GM19035 (cell line): ENCODE measurements at regions not wholly inside any gene's neighbourhood (a gene's known extent, or its start where the extent isn't known, plus 50 kb on each side); places are given as distances from the start of the nearest gene placed in this dataset.

Source experiments
- ATAC-seq: cut with Tn5 transposase; IDR thresholded peaks from one replicate; pipeline ENCODE4 v1.9.1; 2021; ENCODE audit not compliant: unreplicated experiment

GRCh38 chr6:51513891-51514747 lies 573.3 kb downstream of the PKHD1 start:
- ATAC-seq = no peak

DNA sequence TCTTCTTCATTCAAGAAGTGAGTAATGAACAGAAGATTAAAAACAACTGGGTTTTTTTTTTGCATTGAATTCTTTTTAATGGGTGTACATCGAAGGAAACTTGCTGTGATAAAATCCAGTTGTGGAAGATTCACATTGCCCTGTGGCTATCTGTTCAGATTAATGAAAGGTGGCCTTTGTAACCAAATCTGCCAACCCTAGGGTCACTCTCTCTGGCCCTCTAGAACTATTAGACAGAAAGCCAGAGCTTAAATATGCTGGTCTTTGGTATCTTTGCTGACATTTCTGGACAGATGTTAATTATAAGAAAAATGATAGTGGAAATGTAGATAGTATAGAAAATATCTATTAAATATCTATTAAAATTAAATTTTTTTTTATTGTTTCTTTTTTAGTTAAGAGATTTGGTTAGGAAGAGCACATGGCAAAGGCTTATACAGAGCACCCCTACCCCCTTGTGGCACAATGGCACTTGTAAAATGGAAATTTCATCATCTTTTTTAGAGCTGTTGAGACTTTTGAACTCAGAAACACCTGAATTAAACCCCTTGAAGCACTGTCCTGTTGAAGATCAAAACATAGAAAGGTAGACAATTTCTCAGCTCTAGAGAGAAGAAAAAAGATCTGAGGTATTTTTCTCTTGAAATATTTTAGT lies 572.5 kb downstream of the PKHD1 start:
- no peak for ATAC-seq

DNA sequence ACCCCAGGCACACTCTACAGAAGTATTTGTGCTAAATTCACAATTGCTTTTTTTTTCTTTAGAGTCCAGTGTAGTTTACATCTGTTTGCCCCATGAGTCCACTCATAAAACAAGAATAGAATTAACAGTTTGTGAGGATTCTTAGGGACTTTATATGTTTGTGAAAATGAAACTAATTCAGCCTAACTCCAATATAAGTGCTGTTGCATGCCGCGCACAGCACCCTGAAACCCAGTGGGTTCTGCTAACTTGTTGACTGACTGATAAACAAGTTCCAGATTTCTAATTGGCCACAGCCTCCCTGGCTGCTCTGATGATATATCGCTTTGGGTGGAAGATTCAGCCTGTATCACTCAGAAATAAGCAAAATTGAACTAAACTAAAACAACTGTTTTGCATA lies 561.4 kb downstream of the PKHD1 start:
- no peak for ATAC-seq

DNA sequence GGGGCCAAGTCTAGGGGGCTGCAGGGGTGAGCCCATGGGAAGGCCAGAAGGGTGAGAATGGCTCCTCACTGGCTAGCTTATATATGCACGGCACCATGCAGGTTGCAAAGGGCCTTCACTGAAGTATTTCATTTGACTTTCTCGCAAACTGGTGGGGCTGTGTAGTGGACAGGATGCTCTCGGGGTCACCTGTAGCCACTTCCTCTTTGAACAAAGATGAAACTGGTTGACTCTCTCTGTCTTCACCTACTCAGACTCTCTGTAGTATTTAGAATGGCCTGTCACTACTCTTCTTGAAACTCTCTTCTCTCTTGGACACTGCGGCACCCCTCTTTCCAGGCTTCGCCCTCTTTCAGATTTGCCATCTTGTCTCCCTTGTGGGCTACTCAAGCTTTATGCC lies 560.5 kb downstream of the PKHD1 start:
- no peak for ATAC-seq

GRCh38 chr6:51528556-51528955 lies 558.9 kb downstream of the PKHD1 start:
- no peak for ATAC-seq

- no peak for ATAC-seq
These were observed 558.2 kb downstream of the PKHD1 start for GRCh38 chr6:51529240-51529639.

DNA sequence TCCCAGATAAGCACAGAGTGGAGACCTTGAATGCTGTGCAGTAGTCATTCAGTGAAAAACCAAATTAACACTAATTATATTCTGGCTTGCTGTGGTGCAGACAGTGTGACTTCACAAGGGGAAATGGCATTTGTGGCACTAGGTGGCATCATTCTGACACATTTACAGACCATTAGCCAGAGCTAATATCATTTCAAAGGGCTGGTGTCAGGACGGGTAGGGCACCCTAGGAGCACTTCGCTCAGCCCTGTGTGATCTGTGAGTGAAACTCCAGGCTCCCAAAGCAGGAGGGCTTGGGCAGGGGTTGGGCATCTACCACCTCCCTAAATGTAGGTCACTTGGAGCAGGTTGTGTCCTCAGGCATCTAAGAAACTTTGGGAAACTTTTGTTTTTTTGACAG lies 555.8 kb downstream of the PKHD1 start:
- ATAC-seq = no peak

- no peak for ATAC-seq
These were observed 553.5 kb downstream of the PKHD1 start for GRCh38 chr6:51533962-51534361.

DNA sequence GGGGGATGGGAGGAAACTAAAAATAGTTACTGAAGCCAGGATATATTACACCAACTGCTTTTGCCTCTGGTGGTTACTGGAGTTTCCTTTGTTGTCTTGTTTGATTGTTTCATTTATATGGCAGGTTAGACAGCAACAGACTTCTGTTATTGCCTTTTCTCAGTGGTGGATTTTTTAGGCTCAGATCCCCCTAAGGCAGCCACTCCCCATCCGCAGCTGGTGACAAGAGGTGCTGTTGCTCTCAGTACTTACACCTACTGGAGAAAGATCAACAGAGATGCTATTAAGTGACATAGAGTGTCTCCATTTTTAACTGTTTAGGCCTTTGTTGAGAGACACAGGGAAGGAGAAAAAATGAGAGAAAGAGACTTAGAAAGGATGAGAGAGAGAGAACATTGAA lies 552.1 kb downstream of the PKHD1 start:
- ATAC-seq = no peak

- ATAC-seq = no peak
These were observed 550.7 kb downstream of the PKHD1 start for GRCh38 chr6:51536728-51537127.

GRCh38 chr6:51541847-51542246 lies 545.6 kb downstream of the PKHD1 start:
- no peak for ATAC-seq

GRCh38 chr6:51542475-51542874 lies 544.9 kb downstream of the PKHD1 start:
- no peak for ATAC-seq

- ATAC-seq = no peak
These were observed 537.2 kb downstream of the PKHD1 start for GRCh38 chr6:51550243-51550642.

DNA sequence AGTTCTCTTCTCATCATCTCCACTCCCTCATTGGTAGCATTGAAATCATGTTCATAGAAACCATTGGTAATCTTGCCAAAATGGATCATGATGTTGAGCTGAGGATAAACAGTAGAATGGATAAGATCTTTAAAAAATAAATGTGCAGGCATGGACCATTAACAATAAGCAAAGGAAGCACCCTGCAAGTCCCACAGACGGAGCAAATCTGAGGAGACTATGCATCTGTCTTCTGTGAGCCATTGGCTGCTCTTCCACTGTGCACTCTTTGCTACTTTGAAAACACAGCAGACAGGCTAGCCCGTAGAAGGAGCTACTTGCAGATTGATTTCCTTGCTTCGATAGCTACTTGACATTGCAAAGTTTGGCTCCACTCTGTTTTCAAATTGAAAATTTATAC lies 535.0 kb downstream of the PKHD1 start:
- ATAC-seq = no peak

DNA sequence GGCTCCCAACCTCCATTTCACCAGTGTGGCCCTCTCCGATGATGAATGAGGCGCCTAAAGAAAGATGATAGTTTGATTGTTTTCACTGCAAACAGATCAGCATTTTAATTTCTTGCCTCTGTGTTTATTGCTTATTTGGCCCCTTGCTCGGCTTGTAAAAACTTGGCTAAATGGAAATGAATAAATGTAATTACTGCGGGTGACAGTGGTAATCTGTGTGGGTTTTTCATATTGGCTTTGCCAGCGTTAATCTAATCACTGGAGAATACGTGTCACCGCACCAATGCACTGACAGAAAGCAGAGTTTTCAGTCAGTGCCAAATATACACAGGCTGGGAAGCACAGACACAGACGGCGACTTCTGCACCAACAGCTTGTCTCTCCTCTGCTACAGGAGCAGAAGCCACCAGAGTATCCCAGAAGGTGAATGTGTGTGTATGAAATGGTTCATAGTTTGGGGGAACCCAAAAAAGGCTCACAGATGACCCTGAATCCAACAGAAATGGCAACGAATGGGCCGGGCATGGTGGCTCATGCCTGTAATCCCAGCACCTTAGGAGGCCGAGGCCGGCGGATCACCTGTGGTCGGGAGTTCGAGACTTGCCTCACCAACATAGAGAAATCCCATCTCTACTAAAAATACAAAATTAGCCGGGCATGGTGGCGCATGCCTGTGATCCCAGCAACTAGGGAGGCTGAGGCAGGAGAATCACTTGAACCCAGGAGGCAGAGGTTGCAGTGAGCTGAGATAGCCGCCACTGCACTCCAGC lies 534.0 kb downstream of the PKHD1 start:
- ATAC-seq = no peak

- no peak for ATAC-seq
These were observed 533.4 kb downstream of the PKHD1 start for GRCh38 chr6:51554029-51554428.

DNA sequence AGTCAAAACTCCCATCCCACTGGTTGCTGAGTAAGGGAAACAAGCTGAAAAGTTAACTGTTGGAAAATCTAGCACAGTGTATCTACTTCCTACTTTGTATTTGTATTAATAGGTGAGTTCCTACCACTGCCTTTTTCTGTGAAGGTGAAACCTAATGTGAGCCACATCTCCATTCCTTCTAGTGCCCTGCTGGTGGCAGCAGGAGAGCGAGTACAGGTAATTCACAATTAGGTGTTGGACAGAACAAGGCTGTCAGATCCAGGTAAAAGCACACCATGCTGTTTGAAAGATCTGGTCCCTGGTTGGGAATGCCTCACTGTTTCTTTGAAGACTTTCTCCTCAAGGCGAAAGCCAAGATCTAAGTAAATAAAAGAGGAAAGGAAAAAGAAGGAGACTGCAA lies 528.4 kb downstream of the PKHD1 start:
- ATAC-seq = no peak

DNA sequence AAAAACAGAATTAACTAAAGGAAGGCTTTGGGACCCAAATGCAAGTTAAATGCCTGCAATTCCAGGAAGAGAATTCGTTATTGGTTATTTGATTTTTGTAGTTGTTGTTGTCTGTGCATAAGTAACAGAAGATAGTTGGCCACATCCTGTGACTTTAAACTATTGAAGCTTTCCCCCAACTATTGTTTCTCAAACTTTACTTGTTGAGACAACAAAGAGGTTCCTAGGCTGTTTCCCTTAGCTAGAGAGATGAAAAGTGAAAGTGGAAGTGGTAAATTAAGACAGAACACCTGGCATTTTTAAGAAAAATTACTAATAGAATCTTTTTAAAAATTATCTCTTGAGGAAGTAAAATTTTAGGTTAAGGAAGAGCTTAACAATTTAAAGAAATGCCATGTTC lies 525.2 kb downstream of the PKHD1 start:
- peak; percentile 61 for ATAC-seq
